K562 (cell line): ENCODE measurements at regions not wholly inside any gene's neighbourhood (a gene's known extent, or its start where the extent isn't known, plus 50 kb on each side); places are given as distances from the start of the nearest gene placed in this dataset.

ENCODE experiments used
- ATAC-seq: fragments of 200-7000 bp; cut with Tn5 transposase; 3 replicates; pipeline ENCODE4 v1.9.1; 2020; ENCODE audit warnings: moderate library complexity
- BruUV-seq: library from RNA; stranded (reverse); fragments of 400-500 nt; replicated peaks from 2 replicates; lab custom pipeline; 2021; lab: Mats Ljungman, UMichigan
- CTCF ChIA-PET: fragments of 300-600 bp; formaldehyde crosslinking; extraction: SDS; loops from one replicate; lab custom pipeline; 2021; ENCODE audit warnings: low intra/inter-chr PET ratio; lab: Yijun Ruan, JAX
- POLR2A ChIA-PET: fragments of 300-600, 350-650 bp; sonication (Branson Sonifier 250); formaldehyde crosslinking; extraction: SDS; loops from one replicate; lab custom pipeline; 2021; ENCODE audit warnings: antibody characterized with exemption, inconsistent platforms; lab: Yijun Ruan, JAX
- DNase-seq, 4 experiments: peaks; one replicate each; pipeline versions ENCODE4 v3.0.0 to v3.0.0-alpha.2; 2011 to 2018; ENCODE audit warnings: low spot score in 3 of 4, mixed read lengths in 3 of 4; ENCODE audit errors: extremely low read depth in 1 of 4
- FAIRE-seq: peaks from 2 replicates; lab custom pipeline; 2011; peaks lifted over from hg19 to GRCh38; lab: Jason Lieb, UNC
- H2AFZ ChIP-seq: 2 replicates; pipeline ENCODE4 v1.6.0; 2011; ENCODE audit warnings: low read depth, low read length, control low read depth, inconsistent platforms
- H3K27ac ChIP-seq: fragments of 200-600 bp; 3 replicates; pipeline ENCODE4 v1.8.0; 2011; ENCODE audit warnings: low read depth, mild to moderate bottlenecking, control low read depth, inconsistent platforms, low read length, moderate library complexity, mixed read lengths; ENCODE audit errors: extremely low read depth
- H3K27me3 ChIP-seq, 2 experiments: fragments of 300-600 bp in 1 of 2; 2 replicates in 1 of 2; 3 replicates in 1 of 2; pipeline versions ENCODE4 v1.6.0 to v1.8.0; 2011; ENCODE audit warnings: inconsistent platforms in 2 of 2, low read length in 2 of 2, mild to moderate bottlenecking in 1 of 2, mixed read lengths in 1 of 2, moderate library complexity in 1 of 2; ENCODE audit not compliant: control insufficient read depth in 2 of 2, insufficient read depth in 2 of 2
- H3K36me3 ChIP-seq: fragments of 300-600 bp; 3 replicates; pipeline ENCODE4 v1.8.0; 2011; ENCODE audit warnings: mild to moderate bottlenecking, low read length, inconsistent platforms; ENCODE audit not compliant: control insufficient read depth, insufficient read depth
- H3K4me1 ChIP-seq, 2 experiments: fragments of 200-600 bp in 1 of 2; replicated peaks in 1 of 2; 2 replicates in 1 of 2; 3 replicates in 1 of 2; pipeline versions ENCODE4 v1.5.1 to v1.8.0; 2011; ENCODE audit warnings: inconsistent platforms in 2 of 2, low read length in 2 of 2, mild to moderate bottlenecking in 1 of 2, mixed read lengths in 1 of 2, moderate library complexity in 1 of 2; ENCODE audit not compliant: control insufficient read depth in 2 of 2, insufficient read depth in 2 of 2
- H3K4me2 ChIP-seq: 2 replicates; pipeline ENCODE4 v1.6.1; 2011; ENCODE audit warnings: low read length, control low read depth, inconsistent platforms, mixed read lengths; ENCODE audit not compliant: insufficient read depth
- H3K4me3 ChIP-seq: fragments of 200-600 bp; sonication (generic), shearing (Covaris generic); 2 replicates; pipeline ENCODE4 v1.5.1; 2016; ENCODE audit warnings: control low read depth, inconsistent platforms
- H3K79me2 ChIP-seq: fragments of 200-600 bp; 3 replicates; pipeline ENCODE4 v1.8.0; 2011; ENCODE audit warnings: low read length, inconsistent platforms; ENCODE audit not compliant: control insufficient read depth, insufficient read depth
- H3K9ac ChIP-seq, 2 experiments: 2 replicates each; pipeline versions ENCODE4 v1.6.0 to v1.6.1; 2011; ENCODE audit warnings: low read depth in 2 of 2, low read length in 2 of 2, control low read depth in 1 of 2, inconsistent platforms in 1 of 2, mild to moderate bottlenecking in 1 of 2, mixed read lengths in 1 of 2; ENCODE audit not compliant: insufficient read depth in 1 of 2
- H3K9me1 ChIP-seq: one replicate; pipeline ENCODE4 v1.6.0; 2011; ENCODE audit warnings: inconsistent platforms, mild to moderate bottlenecking, low read length, moderate library complexity; ENCODE audit not compliant: control insufficient read depth, insufficient read depth
- H3K9me3 ChIP-seq: replicated peaks from 2 replicates; pipeline ENCODE4 v1.5.1; 2011; ENCODE audit warnings: low read depth, low read length, inconsistent platforms; ENCODE audit not compliant: control insufficient read depth, insufficient read depth
- H4K20me1 ChIP-seq: replicated peaks from 2 replicates; pipeline ENCODE4 v1.6.1; 2011; ENCODE audit warnings: low read length, inconsistent platforms, mixed read lengths; ENCODE audit not compliant: control insufficient read depth, insufficient read depth
- ARID1B ChIP-seq: fragments of 450-650 bp; IDR thresholded peaks from 2 replicates; pipeline ENCODE4 v1.6.1; 2016; ENCODE audit warnings: antibody characterized with exemption, mild to moderate bottlenecking, inconsistent platforms
- BDP1 ChIP-seq: IDR thresholded peaks from 3 replicates; pipeline ENCODE4 v1.6.1; 2011; ENCODE audit not compliant: insufficient read length, insufficient read depth
- BRD4 ChIP-seq: fragments of 200-600 bp; sonication (generic); IDR thresholded peaks from 2 replicates; pipeline ENCODE4 v1.6.1; 2017; ENCODE audit warnings: inconsistent platforms
- FOS ChIP-seq: IDR thresholded peaks from 3 replicates; pipeline ENCODE4 v1.6.1; 2011; ENCODE audit not compliant: insufficient read length; ENCODE audit errors: extremely low read depth
- GABPA ChIP-seq: fragments of 200-800 bp; sonication (Bioruptor generic); conservative IDR thresholded peaks from 2 replicates; pipeline ENCODE4 v1.6.1; 2016; ENCODE audit warnings: low read depth, missing genetic modification characterization, missing compliant biosample characterization
- HDAC3 ChIP-seq: fragments of 450-650 bp; IDR thresholded peaks from 2 replicates; pipeline ENCODE4 v1.6.1; 2018; ENCODE audit warnings: borderline replicate concordance, mild to moderate bottlenecking, moderate library complexity; ENCODE audit not compliant: partially characterized antibody
- KAT8 ChIP-seq: fragments of 450-650 bp; IDR thresholded peaks from 2 replicates; pipeline ENCODE4 v1.6.1; 2016; ENCODE audit warnings: low read depth, mild to moderate bottlenecking
- KDM2B ChIP-seq: fragments of 250-450 bp; sonication (Bioruptor Pico); IDR thresholded peaks from 2 replicates; pipeline ENCODE4 v1.8.0; 2021; ENCODE audit warnings: mild to moderate bottlenecking, moderate library complexity
- NR2F6 ChIP-seq: fragments of 450-650 bp; formaldehyde crosslinking; IDR thresholded peaks from 2 replicates; pipeline ENCODE4 v1.4.0; 2020; ENCODE audit warnings: mild to moderate bottlenecking
- RBBP5 ChIP-seq: fragments of 200-600 bp; sonication (generic); IDR thresholded peaks from 2 replicates; pipeline ENCODE4 v1.6.1; 2012; ENCODE audit warnings: borderline replicate concordance, mild to moderate bottlenecking, low read length, control low read depth, inconsistent platforms; ENCODE audit not compliant: insufficient read depth, poor library complexity, severe bottlenecking
- SAP30 ChIP-seq: fragments of 200-600 bp; sonication (generic); IDR thresholded peaks from 2 replicates; pipeline ENCODE4 v1.6.1; 2012; ENCODE audit warnings: borderline replicate concordance, low read depth, mild to moderate bottlenecking, moderate library complexity, low read length, control low read depth, inconsistent platforms; ENCODE audit not compliant: insufficient read depth, poor library complexity, severe bottlenecking
- SLC30A9 ChIP-seq: fragments of 250-450 bp; sonication (Bioruptor Pico); IDR thresholded peaks from 2 replicates; pipeline ENCODE4 v1.8.0; 2022; ENCODE audit warnings: mild to moderate bottlenecking, moderate library complexity
- TAF1 ChIP-seq: IDR thresholded peaks from 2 replicates; pipeline ENCODE4 v1.6.1; 2011; ENCODE audit warnings: mild to moderate bottlenecking, low read length, moderate library complexity; ENCODE audit not compliant: insufficient read depth, control insufficient read depth, severe bottlenecking; ENCODE audit errors: extremely low read depth
- TRIM25 ChIP-seq: fragments of 450-650 bp; IDR thresholded peaks from 2 replicates; pipeline ENCODE4 v1.7.0; 2016; ENCODE audit warnings: borderline replicate concordance
- ZNF12 ChIP-seq: sonication (generic); formaldehyde crosslinking; IDR thresholded peaks from 2 replicates; pipeline ENCODE4 v1.4.0; 2020; ENCODE audit warnings: mild to moderate bottlenecking, missing genetic modification reagents
- ZNF124 ChIP-seq: sonication (generic); formaldehyde crosslinking; IDR thresholded peaks from 2 replicates; pipeline ENCODE4 v1.8.1; 2022; ENCODE audit warnings: missing genetic modification reagents
- ZNF140 ChIP-seq: fragments of 250-450 bp; sonication (Bioruptor Pico); IDR thresholded peaks from 2 replicates; pipeline ENCODE4 v1.8.0; 2021; ENCODE audit warnings: moderate library complexity, mild to moderate bottlenecking, inconsistent platforms
- WGBS: fragments of 100-300 bp; shearing (Covaris generic); methylation state at CpG from one replicate; pipeline ENCODE4 v1.1.6; 2016; ENCODE audit warnings: low coverage, mixed read lengths; ENCODE audit not compliant: insufficient coverage; ENCODE audit errors: missing lambda C conversion rate; 5-methylcytosine and 5-hydroxymethylcytosine counted together
- in situ Hi-C: fragments of 300-500 bp; cut with MboI; formaldehyde crosslinking; loops from 4 replicates; pipeline ENCODE4 v1.15.0; 2018; ENCODE audit warnings: inconsistent platforms, mixed read lengths
- intact Hi-C: fragments of 100-400 bp; cut with micrococcal nuclease; formaldehyde crosslinking; loops from 2 replicates; pipeline ENCODE4 v1.14.2; 2022

GRCh38 chr3:174498638-174499037, 360.5 kb upstream of the NAALADL2 start:
- H3K9me1 ChIP-seq, result no peaks in the 10 kb centered on the region
- H3K36me3 ChIP-seq, result no peaks in the 10 kb centered on the region
- H3K79me2 ChIP-seq, result no peaks in the 10 kb centered on the region
- TF ChIP-seq BDP1 (no peak), TAF1 (no peak), ZNF12 (CRISPR knock-in tag) (no peak), SLC30A9 (no peak), NR2F6 (CRISPR knock-in tag) (no peak), FOS (no peak), ARID1B (no peak), KAT8 (no peak), TRIM25 (no peak), BRD4 (no peak), ZNF140 (CRISPR knock-in tag) (no peak), GABPA (no peak), ZNF124 (CRISPR knock-in tag) (no peak), RBBP5 (no peak), HDAC3 (no peak), SAP30 (no peak), KDM2B (no peak)
- TF ChIP-seq, all 486 proteins: peak for 0
- Histone ChIP-seq H3K4me2 (no peak overlapping the region), H4K20me1 (no peaks in the 10 kb centered on the region), H3K27me3 (no peaks in the 10 kb centered on the region), H3K9ac (no peak overlapping the region), H3K4me1 (no peaks in the 10 kb centered on the region), H3K9me3 (no peaks in the 10 kb centered on the region; the same call in 1 of the 2 replicates), H3K4me3 (no peak overlapping the region), H3K27ac (no peak overlapping the region), H2AFZ (no peak overlapping the region)
- 3% methylated on average over 2 of the region's 2 CpGs for WGBS
- ATAC-seq (no peak), DNase-seq (no peak), FAIRE-seq (no peak)
- CTCF ChIA-PET, result no interaction called here
- in situ Hi-C loops, result no loop called here
- POLR2A ChIA-PET, result no interaction called here
- no TSS peak for BruUV-seq
- intact Hi-C loops, result no loop called here
